NCI-H460 (cell line): ENCODE measurements at regions not wholly inside any gene's neighbourhood (a gene's known extent, or its start where the extent isn't known, plus 50 kb on each side); places are given as distances from the start of the nearest gene placed in this dataset.
A peak's percentile ranks its signal among the peaks of the same experiment; 100 is the strongest.
"Not testable (repeated sequence)": the region's sequence is repeated elsewhere in the genome, so short reads cannot be mapped to it uniquely, and the experiment has no call there.

Experiments
- DNase-seq: peaks from one replicate; pipeline ENCODE4 v3.0.0-alpha.2; 2016; ENCODE audit warnings: low read depth; ENCODE audit errors: extremely low read depth

DNA sequence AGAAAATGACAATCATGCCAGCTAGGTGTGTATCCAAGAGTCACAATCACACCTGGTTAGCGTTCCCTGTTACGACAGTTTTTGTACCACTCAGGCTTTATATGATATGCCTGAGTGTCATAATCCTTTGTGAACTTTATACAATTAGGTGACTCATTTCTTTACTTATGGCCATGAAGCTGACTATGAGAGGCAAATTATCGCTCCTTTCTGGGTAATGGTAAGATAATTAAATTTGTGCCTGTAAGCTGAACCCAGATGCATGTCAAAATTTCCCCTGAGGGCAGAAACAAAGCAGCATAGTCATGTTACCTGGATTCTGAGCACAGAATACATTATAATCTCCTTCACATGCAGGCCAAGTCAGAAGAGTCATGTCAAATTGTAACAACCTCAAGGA, 970.1 kb upstream of the AMELY start:
- no peak for DNase-seq

DNA sequence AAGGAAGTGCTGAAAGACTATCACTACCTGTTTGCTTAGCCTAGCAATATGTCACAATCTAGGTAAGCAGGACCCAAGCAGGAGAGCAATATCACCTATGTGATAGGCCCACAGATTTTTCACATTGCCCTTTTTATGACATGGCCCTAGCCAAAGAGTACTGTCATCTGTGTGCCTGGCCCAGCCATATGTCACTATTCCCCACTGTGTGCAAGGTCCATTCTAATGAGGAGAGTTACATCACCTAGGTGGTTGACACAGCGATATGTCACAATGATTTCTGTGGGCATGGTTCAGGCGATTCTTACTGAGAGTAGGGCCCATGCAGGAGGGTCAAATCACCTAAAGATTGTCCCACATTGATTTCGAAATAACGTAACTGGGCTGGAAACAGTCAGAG, 967.7 kb upstream of the AMELY start:
- DNase-seq, result no peak

DNA sequence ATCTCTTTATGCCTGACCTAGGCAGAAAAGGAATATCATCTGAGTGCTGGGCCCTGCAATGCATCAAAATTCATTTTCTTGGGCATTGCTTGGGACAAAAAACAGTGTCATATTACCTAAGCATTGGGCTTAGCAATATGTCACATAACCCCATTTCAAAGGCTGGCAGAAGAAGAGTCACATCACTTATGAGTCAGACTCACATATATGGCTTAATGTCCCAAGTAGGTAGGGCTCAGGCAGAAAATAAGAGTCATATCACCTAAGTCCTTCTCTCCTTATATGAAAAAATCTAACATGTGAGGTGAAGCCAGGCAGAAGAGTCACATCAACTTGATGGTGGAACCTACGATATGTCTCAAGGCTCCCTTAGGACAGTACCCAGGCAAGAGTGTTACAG, 967.2 kb upstream of the AMELY start:
- no peak for DNase-seq

DNA sequence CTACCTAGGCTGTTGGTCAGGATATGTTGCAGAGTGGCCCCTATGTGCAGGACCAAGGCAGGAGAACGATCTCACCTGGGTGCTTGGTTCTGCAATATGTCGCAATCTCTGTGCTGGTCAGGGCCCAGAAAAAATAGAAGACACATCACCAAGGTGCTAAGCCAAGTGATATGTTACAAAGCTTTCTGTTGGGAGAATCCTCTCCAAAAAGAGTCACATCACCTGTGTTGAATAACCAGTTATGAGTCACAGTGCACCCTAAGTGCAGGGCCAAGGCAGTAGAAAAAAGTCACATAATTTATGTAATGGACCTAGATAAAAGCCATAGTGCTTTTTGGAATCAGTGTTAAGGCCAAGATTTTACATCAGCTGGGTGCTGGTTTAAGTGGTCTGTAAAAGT, 965.9 kb upstream of the AMELY start:
- DNase-seq, result no peak

DNA sequence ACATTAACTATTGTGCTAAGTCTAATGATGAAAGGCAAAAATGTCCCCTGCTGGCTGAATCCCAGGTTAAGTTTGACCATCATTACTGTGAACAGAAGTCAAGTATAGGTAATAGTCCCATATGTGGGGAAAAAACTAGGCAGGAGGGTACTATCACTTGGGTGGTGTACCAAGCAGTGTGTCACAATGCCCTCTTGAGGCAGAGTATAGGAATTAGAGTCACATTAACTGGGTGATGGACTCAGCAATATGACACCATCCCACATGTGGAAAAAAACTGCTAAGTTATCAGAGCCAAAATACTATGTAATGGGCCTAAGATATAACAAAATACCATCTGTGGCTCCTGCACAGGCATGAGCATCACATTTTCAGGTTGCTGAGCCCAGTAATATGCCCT, 962.5 kb upstream of the AMELY start:
- peak; percentile 39 for DNase-seq

DNA sequence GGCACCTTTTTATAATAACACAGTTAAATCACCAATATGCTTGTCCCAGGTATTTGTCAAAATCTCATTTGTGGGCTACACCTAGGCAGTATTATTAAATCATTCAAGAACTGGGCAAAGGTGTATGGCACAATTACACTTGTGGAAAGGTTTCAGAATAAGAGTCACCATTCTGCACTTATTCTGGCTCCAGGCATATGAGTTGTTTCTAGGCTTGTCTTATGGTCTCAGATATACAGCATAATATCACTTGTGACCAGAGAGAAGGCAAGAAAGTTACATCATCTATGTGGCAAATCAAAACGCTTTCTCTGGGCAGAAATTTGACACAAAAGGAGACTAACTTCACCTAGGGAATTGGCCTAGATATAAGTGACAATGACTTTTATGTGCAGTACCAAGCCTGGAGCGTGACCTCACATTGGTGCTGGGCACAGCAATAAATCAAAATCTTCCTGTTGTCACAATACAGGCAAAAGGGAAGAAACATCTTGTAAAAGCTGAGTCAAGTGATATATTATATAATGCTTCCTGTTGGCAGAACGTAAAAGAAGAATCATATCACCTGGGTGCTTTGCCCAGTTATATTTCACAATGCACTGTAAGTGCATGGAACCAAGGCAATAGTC, 959.9 kb upstream of the AMELY start:
- peak; percentile 30 for DNase-seq

DNA sequence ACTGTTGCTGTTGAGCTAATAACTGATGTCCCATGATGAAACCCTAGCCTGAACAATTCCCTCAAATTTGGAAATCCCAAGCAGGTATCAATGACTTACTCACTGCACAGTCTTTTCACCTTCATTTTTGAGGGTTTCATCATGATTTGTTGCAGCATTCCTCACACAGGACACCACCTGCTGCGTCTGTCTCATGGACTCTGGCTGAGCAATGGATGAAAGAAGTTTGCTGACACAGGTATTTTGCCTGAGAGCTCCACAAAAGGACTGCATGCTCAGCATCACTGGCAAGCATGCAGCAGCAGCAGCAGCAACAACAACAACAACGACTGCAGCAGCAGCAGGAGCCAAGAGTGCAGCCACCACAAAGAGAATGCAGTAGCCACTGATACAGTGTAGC, 955.4 kb upstream of the AMELY start:
- no peak for DNase-seq

DNA sequence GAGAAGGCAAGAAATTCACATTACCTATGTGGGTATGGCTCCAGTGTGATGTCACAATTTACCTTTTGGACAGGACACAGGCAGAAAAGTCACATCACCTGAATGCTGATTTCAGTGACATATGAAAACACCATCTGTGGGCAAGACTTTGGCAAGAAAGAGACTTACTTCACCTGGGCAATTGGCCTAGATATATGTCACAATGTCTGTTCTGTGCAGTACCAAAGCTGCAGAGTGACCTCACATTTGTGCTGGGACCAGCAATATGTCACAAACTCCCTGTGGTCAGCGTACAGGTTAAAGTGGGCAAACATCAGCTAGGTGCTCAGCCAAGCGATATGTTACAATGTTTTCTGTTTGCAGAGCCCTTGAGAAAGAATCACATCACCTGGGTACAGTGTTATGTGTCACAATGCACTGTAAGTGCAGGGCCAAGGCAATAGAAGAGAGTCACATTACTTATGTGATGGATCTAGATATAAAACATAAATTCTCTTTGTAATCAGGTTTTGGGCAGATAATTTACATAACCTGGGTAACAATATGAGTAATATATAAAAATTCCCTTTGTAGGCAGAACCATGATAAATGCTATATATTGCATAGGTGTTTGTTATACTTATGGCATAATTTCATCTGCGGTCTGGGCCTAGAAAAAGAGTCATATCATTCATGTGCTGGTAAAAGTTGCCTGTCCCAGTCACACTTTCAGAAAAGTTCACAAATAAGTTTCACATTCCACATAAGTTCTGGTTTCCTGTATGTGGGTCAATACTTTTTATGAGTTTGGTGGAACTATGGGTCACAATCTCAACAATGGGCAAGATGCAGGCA, 949.4 kb upstream of the AMELY start:
- no peak for DNase-seq

DNA sequence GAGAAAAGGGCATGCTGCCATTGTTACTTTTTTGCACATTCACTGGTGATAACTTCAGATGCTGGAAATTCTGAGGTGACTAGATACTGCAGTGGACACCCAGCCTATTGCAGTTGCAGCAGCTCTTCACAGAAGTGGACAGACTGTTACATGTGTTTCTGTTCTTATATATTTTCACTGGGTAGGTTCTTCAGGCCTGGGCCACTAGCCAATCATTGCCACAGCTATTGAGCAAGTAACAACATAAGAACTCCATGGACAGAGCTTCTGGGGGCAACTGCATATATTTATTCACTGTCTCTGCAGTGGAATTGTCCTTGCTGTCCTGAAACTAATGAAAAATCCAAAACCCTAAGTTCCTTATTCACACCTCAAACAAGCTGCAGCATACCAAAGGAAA, 938.6 kb upstream of the AMELY start:
- no peak for DNase-seq

DNA sequence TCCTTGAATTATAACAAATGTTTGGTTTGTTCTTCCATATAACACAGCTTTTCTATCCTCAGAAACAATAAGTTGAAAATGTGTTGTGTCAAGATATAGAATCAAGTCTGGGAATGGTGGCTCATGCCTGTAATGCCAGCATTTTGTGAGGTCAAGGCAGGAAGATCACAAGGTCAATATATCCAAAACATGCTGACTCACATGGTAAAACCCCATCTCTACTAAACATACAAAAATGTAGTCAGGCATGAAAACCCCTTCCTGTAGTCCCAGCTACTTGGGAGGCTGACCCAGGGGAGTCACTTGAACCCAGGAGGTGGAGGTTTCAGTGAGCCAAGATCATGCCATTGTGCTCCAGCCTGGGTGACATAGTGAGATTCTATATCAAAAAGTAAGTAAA, 934.2 kb upstream of the AMELY start:
- DNase-seq, result no peak

DNA sequence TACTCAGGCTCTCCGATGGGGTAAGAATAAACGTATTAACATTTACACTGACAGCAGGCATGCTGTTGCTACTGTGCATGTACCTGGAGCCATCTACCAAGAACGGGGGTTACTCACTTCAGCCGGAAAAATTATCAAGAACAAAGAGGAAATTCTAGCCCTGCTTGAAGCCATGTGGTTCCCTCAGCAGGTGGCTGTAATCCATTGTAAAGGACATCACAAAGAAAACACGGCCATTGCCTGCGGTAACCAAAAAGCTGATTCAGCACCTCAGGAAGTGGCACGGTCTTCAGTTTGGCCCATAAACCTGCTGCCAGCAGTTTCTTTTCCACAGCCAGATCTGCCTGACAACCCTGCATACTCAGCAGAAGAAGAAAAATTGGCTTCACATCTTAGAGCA, 925.5 kb upstream of the AMELY start:
- no peak for DNase-seq

DNA sequence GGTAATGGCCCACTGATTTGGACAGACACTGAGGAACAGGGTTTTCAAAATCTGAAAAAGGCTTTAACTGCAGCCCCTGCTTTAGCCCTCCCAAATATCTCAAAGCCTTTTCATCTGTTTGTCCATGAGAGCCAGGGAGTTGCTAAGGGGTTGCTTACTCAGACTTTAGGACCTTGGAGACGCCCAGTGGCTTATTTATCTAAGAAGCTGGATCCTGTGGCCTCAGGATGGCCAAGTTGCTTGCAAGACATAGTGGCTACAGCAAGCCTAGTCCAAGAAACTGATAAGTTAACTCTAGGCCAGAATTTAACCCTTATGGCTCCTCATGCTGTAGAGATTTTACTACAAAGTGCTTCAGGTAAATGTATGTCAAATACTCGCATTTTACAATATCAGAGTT, 924.8 kb upstream of the AMELY start:
- DNase-seq, result no peak

DNA sequence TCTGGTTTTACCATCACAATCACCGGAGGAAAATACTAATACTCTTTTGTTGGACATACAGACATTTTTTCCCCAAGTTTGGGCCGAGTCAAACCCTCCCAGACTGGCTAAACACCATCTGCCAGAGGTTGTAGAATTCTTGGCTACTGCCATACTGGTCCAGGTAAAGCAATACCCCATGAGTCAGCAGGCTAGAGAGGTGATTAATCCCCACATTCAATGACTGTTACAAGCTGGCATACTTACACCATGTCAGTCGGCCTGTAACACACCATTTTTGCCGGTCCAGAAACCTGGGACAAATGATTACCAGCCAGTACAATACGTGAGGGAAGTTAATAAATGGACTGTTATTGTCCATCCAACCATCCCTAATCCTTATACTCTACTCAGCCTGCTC, 923.9 kb upstream of the AMELY start:
- DNase-seq, result no peak

DNA sequence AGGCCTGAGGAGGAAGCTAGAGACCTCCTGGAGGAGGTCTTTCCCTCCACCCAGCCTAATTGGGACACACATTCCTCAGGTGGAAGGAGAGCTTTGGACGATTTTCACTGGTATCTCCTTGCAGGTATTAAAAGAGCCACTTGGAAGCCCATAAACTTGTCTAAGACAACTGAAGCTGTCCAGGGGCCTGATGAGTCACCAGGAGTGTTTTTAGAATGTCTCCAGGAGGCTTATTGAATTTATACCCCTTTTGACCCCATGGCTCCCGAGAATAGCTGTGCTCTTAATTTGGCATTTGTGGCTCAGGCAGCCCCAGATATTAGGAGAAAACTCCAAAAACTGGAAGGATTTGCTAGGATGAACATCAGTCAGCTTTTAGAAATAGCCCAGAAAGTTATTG, 922.7 kb upstream of the AMELY start:
- no peak for DNase-seq

DNA sequence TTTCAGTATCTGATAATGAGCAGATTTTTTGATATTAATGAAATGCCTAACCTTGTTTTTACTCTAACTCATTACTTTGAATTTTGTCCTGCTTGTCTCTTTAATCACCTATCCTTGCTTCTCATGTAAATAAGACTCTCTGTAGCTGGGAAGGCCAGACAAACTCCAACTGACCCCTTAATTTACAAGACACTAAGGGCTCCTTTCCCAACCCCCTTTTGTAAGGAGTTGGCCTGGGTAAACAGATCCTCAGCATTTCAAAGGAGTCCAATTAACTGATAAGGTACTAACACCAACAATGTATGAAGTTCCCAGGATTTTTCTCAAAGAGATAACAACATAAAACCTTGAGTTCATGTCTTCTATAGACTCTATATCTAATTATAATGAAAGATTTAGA, 919.3 kb upstream of the AMELY start:
- not testable (repeated sequence) for DNase-seq

DNA sequence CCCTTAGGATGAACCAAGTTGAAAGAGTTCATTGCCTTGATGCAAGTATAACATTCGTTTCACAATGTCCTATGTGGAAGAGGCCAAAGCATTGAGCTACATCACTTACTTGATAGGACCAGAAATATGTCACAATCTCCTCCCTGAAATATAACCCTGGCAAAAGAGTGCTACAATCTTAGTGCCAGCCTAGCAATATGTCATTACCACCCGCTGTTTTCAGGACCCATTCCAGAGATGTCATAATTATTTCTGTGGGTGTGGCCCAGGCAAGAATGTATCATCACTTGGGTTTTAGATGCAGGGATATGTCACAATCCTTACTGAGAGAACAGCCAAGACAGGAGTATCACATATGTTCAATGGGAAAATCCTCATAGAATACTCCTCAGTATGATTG, 915.0 kb upstream of the AMELY start:
- DNase-seq, result peak; percentile 74

DNA sequence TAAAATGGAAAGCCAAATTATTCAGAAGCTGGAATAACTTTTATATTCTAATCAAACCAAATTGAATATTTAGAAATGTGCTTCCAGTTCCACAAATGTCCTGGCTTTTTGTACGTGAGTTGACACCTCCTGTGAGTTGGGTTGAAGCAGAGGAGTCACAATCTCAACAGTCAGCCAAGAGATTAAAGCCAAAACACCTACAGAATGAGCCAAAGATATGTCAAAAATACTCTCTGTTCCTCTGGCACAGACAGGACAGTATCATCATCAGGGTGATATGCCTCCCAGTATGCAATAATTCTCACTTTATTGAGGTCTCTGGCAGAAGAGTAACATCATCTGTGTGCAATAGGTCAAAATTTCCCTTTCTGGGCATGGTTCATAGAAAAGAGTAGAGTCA, 914.3 kb upstream of the AMELY start:
- DNase-seq, result no peak

DNA sequence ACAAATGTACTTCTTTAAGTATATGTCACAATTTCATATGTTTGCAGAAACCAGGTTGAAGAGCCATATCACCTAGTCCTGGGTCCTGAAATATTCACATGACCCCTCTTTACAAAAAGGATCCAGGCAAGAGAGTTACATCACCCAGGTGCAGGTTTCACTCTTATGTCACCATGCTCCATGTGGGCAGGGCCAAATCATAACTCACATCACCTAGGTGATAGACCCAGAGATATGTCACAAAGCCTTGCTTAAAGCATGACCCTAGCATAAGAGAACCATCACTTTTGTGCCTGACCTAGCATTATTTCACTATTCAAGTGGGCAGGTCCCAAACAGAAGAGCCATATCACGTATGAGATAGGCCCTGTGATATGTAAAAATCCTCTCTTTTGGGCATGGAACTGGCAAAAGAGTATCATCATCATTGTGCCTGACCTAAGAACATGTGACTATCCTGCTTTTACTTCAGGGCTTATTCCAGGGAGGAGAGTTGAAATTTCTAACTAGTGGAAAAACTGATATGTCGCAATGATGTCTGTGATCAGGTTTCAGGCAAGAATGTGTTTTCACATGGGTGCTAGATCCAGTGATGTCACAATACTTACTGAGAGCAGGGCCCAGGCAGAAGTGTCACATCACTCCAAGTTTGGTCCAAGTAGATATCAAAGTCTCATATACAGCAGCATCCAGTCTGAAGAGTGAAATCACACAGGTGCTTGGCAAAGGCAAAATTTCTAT, 909.9 kb upstream of the AMELY start:
- DNase-seq, result peak; percentile 56

DNA sequence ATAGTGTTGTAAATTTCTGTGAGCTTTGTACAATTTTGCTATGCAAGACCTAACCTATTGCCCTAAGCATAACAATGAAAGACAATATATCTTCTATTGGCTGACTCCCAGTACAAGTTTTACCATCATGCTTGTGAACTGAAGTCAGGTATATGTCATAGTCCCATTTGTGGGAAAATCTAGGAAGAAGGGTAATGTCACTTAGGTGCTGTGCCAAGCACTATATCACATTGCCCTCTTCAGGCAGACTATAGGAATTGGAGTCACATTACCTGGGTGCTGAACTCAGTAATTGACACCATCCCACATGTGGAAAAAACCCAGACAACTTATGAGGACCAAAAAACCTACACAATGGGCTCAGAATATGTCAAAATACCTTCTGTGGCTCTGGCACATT, 907.4 kb upstream of the AMELY start:
- DNase-seq, result peak; percentile 37

DNA sequence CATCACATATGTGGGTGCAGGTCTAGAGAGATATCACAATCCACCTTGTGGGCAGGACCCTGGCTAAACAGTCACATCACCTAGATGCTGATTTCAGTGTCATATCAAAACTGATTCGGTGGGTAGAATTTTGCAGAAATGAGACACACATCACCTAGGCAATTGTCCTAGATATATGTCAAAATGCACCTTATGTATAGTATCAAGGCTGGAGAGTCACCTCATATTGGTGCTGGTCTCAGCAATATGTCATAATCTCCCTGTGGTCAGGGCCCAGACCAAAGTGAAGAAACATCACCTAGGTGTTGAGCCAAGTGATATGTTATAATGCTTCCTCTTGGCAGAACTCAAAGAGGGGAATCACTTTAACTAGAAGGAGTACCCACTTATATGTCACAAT, 905.0 kb upstream of the AMELY start:
- no peak for DNase-seq

DNA sequence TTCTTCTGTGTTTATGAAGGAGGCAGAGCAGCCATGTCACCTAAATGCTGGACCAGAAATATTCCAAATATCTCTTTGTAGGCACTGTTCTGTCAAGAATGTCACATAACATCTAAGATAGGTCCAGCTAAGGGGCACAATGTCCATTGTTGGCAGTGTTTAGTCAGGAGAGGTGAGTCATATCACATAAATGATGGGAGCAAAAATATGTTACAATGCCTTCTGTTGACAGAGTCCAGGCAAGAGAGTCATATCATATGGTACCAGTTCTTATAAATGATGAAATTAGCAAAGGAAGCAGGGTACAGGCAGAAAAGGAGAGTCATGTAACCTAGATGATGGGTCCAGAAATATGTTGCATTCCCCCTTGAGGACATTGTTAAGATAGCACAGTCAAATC, 904.4 kb upstream of the AMELY start:
- DNase-seq, result no peak

DNA sequence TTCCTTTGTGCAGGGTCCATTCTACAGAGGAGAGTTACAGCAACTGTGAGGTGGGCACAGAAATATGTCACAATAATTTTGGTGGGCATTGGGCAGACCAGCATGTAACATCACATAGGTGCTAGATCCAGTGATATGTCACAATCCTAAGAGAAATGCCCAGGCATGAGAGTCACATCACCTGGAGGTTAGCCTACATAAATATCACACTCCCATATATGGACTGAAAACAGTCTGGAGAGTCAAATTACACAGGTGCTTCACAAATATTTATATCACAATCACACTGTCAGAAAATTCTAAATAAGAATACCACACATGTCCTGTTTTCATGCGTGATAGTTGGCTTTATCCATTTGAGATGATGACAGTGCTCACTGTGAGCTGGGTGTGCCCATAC, 903.7 kb upstream of the AMELY start:
- no peak for DNase-seq
